ENCODE measurements at regions not wholly inside any gene's neighbourhood (a gene's known extent, or its start where the extent isn't known, plus 50 kb on each side); places are given as distances from the start of the nearest gene placed in this dataset.
"Not testable (repeated sequence)": the region's sequence is repeated elsewhere in the genome, so short reads cannot be mapped to it uniquely, and the experiment has no call there.

- DNase-seq, result no peak
Observed at GRCh38 chr10:109261231-109261630, 662.1 kb downstream of the XPNPEP1 start.

DNA sequence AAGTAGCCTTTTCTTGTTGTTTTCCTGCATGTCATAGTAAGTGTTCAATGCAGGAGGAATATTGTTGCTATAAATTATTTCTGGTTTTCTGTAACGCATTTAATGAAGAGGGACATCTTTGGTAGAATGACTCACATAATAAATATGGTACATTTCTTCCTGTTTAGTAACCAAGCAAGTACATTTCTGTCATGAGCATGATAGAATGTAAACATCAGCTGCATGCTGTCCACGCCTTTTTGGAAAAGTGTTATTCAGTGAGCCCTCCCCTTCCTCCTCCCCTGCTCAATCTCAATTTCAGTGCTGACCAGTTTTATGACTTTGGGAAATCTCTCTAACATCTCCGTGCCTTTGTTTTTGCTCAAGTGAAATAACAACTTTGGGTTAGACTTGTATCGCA, 664.0 kb downstream of the XPNPEP1 start:
- DNase-seq, result no peak

- DNase-seq, result no peak
Observed at GRCh38 chr10:109253306-109253705, 670.0 kb downstream of the XPNPEP1 start.

DNA sequence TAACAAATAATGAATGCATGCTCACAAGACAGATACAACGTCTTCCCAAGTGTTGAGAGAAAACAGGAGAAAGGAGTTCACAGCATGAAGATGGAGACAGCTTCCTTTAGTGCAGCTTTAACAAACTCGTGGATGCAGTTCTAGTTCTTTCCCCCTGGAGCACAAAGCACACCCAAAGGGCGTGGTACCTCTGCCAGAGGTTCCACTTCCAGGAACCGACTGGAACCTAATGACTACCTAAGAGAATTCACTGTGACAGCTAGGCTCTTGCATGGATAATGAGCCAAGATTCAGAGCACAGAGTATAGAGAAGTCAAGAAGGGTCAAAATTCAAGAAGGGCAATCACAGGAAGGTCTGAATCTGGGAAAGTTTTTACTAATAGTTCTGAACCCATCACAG, 673.2 kb downstream of the XPNPEP1 start:
- no peak for DNase-seq

- DNase-seq, result no peak
Observed at GRCh38 chr10:109247814-109248213, 675.5 kb downstream of the XPNPEP1 start.

DNA sequence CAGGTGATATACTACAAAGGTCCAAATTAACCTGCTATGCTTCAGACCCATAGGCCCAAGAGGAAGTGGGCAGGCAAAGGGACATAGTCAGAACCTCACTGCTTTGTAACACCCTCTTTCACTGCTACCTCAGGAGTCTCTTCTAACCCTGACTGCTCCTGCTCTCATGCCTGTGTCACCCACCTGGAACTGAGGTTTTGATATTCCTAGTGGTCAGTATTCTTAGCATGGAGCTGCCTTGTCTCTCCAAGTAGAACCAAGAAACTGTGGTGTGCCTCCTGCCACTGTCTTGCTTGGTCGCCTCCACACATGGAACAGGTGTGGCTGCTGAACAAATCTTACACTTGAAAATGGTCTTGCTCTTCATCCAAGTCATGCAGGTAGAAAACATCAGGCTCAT, 677.5 kb downstream of the XPNPEP1 start:
- no peak for DNase-seq

DNA sequence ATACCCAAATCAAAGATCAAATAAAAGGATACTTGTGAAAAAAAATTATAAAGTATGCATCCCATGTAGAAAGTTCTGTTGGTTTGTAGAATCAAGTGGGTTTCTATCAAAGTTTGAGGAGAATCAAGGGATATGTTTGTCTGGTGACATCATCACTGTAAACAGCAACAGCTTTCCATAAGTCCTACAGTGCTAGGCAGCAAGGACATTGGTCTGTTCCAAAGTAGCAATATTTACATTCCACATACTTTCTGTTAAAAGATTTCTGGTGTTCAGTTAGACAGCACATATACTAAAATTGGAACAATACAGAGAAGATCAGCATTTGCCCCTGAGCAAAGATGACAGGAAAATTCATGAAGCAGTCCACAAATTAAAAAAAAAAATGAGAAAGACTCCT, 683.9 kb downstream of the XPNPEP1 start:
- DNase-seq, result no peak

DNA sequence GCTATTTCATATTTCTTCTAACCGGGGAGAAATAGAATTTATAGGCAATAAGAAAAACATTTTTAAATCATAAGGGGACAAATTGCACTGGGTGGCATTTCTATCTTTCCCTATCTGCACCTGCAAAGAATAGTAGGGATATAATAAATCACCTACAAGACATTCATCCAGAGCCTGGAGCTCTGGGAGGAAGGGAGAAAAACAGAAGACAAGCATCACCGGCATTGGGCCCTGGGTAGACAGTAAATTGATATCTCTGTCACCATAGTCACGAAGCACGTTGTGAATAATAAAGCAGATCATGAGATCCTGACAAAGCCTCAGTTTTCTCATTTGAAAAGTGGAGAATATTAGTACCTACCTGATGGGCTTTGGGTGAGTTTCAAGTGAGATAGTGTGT, 685.6 kb downstream of the XPNPEP1 start:
- DNase-seq, result no peak

- DNase-seq, result no peak
Observed at GRCh38 chr10:109237050-109237449, 686.3 kb downstream of the XPNPEP1 start.

GRCh38 chr10:109223533-109223932, 699.8 kb downstream of the XPNPEP1 start:
- DNase-seq, result not testable (repeated sequence)

DNA sequence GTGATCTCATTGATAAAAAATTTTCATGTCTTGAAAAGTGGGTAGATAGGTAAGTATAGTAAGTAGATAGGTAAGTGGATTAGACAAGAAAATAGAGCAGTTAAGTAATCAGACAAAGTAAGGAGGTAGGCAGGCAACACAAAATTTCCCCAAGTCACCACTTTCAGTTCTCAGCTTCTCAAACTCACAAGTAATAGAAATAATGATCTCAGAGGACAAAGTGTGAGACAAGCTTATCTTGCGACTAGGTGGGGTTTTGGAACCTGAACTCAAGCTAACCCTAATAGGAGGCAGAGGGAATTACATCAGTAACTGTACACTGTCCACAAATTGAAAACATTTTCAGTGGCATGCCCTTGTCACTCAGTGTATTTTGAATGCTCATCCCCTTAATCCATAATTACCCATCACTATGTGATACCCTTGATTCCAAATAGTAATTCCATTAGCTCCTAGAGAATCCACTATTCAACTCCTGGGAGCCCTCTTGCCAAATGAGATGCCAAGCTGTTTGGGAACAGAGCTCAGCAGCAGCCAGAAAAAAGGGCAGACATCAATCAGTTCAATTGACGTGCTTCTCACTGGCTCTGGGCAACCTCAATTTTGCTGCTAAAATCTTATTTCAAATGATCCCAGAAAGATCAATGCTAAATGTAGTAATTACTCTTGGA, 703.2 kb downstream of the XPNPEP1 start:
- no peak for DNase-seq

GRCh38 chr10:109218207-109218606, 705.1 kb downstream of the XPNPEP1 start:
- no peak for DNase-seq

GRCh38 chr10:109215291-109216075, 707.8 kb downstream of the XPNPEP1 start:
- no peak for DNase-seq

DNA sequence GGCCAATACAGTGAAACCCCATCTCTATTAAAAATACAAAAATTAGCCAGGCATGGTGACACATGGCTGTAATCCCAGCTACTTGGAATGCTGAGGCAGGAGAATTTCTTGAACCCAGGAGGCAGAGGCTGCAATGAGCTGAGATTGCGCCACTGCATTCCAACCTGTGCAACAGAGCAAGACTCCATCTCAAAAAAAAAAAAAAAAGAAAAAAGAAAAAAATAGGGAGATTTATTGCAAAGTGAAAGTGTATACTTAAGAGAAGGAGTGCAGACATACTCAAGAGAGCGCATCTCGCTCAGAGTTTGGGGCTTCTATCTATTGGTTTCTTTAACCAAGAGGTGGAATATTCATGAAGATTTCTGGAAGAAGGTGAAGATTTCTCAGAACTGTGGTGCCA, 708.4 kb downstream of the XPNPEP1 start:
- not testable (repeated sequence) for DNase-seq

DNA sequence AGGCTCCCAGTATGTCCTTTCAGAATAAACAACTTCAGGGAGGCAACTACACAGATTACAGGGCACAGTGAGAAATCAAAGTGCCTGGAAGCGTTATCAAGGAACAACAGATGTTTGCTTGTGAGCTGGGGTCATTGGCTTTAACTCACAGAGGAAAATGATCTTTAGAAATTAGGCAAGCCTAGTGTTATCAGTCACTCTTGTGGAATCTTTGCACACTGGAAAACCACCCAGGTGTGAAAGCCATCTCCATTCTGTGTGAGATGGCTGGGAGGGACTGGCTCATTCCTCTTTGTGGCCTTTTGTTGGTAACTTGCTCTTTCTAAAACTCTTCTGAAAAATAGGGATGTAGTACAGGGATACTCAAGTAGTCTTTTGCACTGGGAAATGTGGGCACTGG, 716.0 kb downstream of the XPNPEP1 start:
- no peak for DNase-seq

DNA sequence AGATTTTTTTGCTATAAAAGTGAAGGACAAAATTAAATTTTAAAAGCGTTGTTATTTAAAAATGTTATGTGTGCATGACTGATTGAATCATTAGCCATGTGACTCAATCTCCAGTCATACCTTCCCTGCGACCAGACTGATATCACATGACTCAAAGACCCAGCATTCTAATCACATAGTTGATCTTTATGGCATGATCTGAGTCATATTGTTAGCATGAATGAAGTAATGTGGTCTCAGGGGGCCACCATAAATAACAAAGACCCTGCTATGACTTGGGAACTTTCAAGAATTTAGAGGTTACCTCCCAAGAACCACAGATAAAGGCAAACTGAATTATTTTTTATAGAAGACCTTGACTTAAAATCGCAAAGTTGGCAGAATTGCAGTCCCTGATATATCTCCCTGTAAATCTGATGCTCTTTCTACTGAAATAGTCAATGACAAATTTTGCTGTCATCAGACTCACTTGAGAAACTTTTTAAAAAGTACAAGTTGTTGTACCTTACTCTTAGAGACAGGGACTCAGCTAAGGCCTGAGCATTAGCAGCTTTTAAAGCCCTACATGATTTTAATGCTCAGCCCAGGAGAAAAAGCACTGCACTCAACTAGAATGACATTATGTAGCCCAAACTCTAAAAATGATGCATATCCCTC, 717.3 kb downstream of the XPNPEP1 start:
- DNase-seq, result no peak

DNA sequence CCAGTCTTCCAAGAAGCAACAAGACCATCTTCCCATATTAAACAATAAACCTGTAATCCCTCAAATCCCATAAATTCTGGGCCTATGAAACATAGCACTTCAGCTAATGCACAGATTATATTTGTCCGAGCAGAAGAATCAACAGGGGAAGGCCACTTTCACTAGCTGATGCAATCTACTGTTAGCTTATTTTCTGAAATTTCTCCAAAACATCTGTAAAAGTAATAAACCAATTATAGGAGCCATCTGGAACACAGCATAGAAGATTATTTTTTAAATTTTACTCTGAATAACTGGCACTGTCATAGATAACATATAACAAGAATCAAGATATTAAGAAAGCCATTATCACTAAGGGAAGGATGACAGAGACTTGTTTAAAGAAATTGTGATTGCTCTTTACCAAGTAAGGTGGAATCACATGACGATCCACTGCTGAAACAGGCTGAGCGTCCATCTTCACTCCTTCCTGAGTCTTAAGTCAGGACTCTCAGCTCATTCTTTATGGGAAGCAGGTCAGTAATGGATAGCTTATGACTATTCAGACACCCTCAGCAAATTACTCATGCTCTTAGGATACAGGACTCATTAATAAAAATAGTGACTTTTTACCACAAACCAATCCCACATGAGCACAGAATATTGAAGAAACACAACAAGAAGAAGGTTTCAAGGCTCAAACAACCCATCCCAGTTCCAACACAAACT, 719.5 kb downstream of the XPNPEP1 start:
- DNase-seq, result no peak

- DNase-seq, result no peak
Observed at GRCh38 chr10:109202111-109202510, 721.2 kb downstream of the XPNPEP1 start.

DNA sequence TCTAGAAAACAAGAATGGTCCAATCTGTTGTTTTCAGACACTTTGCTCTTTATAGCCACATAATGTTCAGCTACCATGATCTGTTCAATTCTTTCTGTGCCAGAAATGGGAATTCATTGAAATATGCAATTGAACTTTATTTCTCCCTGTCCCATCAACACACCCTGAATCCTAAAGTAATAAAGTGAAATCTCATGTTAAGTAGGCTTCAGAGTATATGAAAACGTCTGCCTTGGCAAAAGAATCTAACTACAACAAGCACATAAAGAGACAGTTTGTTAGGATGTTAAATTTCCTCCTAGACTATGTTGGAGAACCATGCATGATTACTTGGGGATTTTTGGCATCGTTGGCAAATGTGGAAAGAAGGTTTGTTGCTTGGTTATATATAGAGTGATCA, 722.7 kb downstream of the XPNPEP1 start:
- no peak for DNase-seq

DNA sequence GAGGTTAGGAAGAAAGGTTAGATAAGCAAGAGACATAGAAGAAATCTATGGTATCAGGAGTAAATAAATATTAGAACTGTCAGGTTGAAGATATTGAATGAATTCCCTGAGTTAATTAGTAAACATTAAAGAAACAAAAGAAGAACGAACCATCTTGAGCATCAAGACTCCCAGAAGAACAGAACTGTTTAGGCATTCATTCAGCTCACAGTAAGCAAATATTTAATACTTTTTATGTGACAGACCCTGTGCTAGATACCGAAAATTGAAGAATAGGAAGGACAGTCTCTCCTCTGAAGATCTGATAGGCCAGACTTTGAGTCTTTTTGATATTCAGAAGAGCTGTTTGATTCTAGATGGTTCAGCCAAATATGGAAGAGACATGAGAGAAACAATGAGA, 731.5 kb downstream of the XPNPEP1 start:
- DNase-seq, result no peak

DNA sequence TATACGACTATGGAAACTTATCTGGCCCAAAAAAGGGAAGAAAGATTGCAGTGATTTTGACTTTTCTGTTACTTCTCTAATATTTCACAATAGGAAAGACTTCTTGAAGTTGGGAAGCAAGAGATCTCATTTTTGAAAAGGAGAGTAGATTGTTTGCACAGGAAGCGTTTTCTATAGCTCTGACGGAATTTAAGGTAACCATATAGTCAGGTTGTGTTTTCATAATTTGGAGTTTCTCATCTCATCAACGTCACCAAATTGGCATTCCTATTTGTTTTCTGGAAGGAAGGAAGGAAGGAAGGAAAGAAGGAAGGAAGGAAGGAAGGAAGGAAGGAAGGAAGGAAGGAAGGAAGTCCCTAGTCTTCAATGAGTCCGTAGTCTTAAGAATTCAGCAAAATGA, 732.0 kb downstream of the XPNPEP1 start:
- DNase-seq, result no peak

DNA sequence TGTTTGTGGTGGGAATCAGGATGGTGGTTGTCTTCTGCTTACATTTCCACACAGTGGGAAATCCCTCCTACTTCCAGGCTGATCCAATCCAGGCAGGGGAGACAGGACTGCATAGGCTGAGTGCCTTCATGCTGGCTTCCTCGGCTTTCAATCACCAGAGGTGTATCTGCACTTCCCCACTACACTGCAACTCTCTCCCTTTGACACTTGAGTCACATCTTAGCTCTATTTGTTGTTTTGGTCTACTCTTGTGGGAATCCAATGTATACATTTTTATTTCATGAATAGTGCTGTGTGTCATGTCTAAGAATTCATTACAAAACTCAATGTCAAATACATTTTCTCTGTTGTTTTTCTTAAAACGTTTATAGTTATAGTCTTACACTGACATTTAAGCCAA, 735.6 kb downstream of the XPNPEP1 start:
- DNase-seq, result no peak

DNA sequence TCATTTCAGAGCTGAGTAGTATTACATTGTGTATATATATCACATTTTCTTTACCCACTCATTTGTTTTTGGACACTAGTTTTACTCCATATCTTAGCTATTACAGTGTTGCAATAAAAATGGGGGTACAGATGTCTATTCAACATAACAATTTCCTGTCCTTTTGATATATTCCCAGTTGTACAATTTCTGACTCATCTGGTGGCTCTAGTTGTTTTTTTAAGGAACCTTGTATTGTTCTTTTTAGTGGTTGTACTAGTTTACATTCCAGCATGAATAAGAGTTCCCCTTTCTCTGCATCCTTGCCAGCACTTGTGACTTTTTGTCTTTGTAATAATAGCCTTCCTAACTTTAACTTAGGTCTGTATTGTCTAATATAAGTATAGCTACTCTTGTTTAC, 739.9 kb downstream of the XPNPEP1 start:
- DNase-seq, result no peak

- no peak for DNase-seq
Observed at GRCh38 chr10:109178591-109178990, 744.7 kb downstream of the XPNPEP1 start.

Measured in hematopoietic multipotent progenitor cell treated with erythropoietin and hydrocortisone succinate and interleukin-3 and kit ligand, for 4 days (in vitro differentiated cells).